AG10803 (cell line): ENCODE measurements at regions not wholly inside any gene's neighbourhood (a gene's known extent, or its start where the extent isn't known, plus 50 kb on each side); places are given as distances from the start of the nearest gene placed in this dataset.

Source experiments
- DNase-seq: peaks from one replicate; pipeline ENCODE4 v3.0.0; 2010; ENCODE audit warnings: low read depth
- H3K4me3 ChIP-seq: 2 replicates; pipeline ENCODE4 v1.5.1; 2011; ENCODE audit warnings: mild to moderate bottlenecking, low read length, control low read depth
- TF ChIP-seq, protein P1 (sequence below): conservative IDR thresholded peaks from 2 replicates; pipeline ENCODE4 v1.5.1; 2011; ENCODE audit warnings: mild to moderate bottlenecking, low read length, control low read depth, inconsistent platforms

DNA sequence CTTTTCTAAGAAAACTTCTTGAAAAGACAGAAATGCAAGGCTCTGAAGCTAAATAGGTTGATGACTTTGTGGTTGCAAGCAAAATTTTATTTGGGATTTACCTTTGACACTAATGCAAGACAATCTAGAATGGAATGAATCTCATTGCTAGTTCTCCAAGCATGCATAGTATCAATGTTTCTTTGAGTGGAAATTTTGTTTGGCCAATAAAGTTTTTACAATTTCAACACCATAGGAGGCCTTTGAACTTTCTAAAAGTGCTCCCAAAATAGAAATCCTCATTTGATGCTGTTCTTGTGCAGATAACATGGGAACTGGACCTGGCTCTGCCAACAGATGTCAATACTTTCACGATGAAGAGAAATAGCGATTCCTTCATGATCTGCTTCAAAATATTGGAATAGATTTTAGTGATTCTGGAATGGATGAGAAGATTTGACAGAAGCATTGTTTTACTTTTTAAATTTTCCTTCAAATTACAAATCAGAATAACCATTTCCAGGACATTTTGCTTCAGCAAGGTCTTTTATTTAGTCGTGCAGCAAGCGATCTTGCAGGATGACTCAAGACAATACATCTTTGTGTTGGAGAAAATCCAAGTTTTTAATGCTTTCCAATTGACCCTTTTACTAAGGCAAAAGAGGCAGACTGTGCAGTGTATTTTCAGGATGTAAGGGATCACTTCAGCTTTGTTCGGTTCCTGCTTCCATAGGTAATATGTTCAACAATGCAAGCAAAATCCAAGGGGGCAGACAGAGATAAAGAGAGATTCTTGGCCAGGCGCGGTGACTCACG is 51.7 kb upstream of the OTUD4 start:
- DNase-seq = peak; percentile 77
- TF ChIP-seq, protein P1, sequence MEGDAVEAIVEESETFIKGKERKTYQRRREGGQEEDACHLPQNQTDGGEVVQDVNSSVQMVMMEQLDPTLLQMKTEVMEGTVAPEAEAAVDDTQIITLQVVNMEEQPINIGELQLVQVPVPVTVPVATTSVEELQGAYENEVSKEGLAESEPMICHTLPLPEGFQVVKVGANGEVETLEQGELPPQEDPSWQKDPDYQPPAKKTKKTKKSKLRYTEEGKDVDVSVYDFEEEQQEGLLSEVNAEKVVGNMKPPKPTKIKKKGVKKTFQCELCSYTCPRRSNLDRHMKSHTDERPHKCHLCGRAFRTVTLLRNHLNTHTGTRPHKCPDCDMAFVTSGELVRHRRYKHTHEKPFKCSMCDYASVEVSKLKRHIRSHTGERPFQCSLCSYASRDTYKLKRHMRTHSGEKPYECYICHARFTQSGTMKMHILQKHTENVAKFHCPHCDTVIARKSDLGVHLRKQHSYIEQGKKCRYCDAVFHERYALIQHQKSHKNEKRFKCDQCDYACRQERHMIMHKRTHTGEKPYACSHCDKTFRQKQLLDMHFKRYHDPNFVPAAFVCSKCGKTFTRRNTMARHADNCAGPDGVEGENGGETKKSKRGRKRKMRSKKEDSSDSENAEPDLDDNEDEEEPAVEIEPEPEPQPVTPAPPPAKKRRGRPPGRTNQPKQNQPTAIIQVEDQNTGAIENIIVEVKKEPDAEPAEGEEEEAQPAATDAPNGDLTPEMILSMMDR = no peak
- H3K4me3 ChIP-seq = no peak overlapping the region

DNA sequence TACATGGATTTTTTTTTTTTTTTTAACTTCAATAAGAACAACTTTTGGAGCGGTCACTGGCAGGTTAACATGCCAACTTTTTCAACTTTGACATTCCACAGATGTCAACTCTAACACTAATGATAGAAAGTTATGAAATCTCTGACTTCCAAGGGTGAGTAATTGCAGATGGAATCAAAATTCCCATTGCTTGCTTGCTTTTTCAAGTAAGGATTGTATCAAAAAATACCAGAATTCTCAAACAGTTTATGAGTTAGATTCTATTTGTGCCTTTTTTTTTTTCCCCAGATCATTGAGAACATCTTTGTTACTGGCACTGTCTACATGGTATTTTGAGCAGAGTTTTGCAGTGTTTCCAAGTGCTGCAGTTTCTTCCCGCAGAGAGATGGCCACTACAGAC is 50.3 kb upstream of the OTUD4 start:
- peak; percentile 94 for DNase-seq
- TF ChIP-seq, protein P1 = no peak
- H3K4me3 ChIP-seq = no peak overlapping the region
